GM18867 (cell line): ENCODE measurements at regions not wholly inside any gene's neighbourhood (a gene's known extent, or its start where the extent isn't known, plus 50 kb on each side); places are given as distances from the start of the nearest gene placed in this dataset.

Experiments used
- ATAC-seq: cut with Tn5 transposase; IDR thresholded peaks from one replicate; pipeline ENCODE4 v1.9.1; 2021; ENCODE audit warnings: mild to moderate bottlenecking, moderate library complexity; ENCODE audit not compliant: unreplicated experiment

DNA sequence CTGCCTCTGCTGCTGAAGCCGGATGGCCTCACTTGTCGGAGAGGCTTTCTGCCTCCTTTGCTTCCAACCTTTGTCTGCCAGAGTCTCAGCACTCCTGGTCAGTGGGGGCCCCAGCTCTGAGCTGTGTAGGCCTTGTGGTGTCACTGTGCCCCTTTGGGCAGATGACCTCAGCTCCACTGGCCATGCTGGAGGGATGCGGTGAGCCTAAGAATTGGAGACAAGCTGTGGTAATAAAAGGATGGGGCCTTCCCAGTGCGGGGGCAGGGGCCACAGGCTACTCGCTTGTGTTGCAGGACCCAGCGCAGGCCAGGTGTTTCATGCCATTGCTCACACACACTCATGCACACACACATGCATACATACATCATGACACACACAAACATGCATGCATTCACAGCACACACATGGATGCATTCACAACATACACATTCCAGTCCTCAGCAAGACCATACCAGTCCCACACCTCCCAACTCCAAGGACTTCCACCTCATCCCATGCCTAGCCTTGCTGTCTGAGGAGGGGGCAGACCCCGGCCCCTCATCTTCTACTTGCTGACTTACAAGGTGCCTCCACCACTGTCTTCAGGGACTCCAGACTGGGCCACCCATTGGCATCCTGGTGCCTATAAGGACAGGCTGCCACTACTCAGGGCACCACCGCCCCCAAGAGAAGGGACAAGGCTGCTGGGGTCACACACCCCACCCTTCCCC, 237.7 kb downstream of the SYK start:
- ATAC-seq = no peak

- ATAC-seq = no peak
These were observed 238.2 kb downstream of the SYK start for GRCh38 chr9:91039835-91040140.

- ATAC-seq = no peak
These were observed 239.0 kb downstream of the SYK start for GRCh38 chr9:91040371-91041215.

- no peak for ATAC-seq
These were observed 240.4 kb downstream of the SYK start for GRCh38 chr9:91042024-91042423.

DNA sequence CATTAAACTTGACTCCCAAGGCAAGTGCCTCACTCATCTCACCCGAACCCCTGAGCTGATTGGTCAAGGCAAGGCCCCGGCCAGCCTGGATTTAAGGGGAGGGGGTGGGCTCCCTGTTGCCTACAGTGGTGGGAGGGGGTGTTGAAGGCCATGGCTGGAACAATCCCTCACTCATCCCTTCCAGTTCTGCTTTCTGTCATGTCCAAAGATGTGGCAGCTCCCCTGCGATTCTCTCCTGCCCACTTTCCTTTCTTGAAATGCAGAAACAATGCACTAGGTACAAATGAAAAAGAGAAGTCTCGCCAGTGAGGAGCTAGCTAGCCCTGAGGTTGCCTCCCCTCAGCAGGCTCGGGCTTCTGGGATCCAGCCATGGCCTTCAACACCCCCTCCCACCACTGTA, 240.9 kb downstream of the SYK start:
- no peak for ATAC-seq

DNA sequence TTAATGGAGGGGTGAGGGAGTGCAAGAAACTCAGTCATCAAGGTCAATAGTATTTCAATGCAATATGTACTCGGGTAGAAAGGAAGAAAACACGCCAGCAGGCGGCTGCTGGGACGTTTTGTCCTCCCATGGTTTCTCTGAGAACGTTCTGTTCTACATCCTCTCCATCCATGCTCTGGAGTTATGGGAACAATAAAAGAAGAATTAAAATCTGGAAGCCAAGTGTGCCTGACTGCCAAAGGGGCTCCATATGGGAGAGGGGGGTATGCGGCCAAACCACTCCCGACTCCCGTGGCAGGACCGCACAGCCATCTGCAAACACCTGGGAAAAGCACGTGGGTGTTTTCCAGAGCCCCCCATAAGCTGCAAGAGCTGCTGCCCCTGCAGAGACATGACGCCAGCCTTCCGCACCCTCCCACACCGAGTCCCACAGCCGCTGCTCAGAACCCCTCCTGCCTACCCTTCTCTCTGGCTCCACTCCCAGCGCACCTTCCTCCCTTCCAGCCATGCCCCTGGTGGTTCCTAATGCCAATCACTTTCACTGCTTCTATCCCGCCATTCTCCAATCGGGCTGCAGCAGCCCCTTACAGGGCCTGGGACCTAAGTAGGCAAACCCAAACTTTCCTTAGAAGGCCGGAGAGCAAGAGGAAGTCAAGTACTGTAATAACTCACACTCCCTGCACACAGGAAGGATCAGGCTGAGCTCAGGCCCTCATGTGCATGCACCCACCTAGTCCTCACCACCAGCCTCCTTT, 241.6 kb downstream of the SYK start:
- no peak for ATAC-seq

DNA sequence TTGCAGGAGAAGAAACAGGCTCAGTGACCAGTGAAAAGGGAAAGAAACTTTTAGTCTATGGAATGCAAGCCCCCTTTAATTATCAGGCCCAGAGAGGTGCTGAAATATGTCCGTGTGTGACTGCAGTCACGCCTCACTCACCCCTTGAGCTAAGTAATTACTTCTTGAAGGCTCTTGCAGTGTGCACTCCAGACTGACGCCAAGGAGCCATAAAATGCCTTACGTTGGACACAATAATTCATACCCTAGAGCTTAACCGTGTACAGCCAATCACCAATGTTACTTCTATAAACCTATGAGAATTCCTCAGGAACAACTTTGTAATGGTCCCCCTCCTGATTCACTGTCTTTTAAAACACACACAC, 242.2 kb downstream of the SYK start:
- ATAC-seq = no peak

DNA sequence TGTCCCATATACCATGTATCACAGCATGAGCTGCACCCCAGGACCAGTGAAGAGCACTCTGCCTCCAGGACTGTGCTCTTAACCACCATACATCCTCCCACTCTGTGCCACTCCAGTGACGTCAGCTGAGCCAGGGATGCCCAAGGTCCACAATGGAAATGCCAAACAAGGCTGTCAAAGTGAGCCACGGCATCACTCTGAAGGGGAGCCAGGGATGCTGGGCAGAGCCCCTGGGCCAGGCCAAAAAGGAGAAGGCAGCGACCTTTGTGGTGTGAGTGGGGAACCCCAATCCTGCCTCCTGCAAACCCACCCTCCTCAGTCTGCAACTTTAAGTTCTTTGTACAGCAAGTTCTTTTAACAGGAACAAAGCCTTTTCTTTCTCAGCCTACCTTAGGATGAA, 242.7 kb downstream of the SYK start:
- no peak for ATAC-seq

DNA sequence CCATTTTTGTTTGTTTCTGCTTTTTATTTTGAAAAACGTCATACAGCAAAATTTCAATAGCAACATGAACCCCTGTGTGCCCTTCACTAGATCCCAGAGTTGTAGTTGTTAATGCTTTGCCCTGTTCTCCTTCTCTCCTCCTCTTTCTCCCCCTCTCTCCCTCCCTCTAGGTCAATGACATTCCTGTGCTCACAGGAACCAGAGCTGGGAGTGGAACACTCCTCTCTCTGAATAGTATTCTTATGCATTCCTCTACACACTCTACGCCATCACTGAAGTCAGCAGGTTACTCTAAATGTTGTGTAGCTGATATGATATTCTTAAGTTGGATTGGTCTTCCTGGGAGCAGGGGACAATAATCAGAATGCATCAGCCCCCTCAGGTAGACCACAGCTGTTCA, 243.4 kb downstream of the SYK start:
- no peak for ATAC-seq

- no peak for ATAC-seq
These were observed 245.9 kb downstream of the SYK start for GRCh38 chr9:91047529-91047928.

DNA sequence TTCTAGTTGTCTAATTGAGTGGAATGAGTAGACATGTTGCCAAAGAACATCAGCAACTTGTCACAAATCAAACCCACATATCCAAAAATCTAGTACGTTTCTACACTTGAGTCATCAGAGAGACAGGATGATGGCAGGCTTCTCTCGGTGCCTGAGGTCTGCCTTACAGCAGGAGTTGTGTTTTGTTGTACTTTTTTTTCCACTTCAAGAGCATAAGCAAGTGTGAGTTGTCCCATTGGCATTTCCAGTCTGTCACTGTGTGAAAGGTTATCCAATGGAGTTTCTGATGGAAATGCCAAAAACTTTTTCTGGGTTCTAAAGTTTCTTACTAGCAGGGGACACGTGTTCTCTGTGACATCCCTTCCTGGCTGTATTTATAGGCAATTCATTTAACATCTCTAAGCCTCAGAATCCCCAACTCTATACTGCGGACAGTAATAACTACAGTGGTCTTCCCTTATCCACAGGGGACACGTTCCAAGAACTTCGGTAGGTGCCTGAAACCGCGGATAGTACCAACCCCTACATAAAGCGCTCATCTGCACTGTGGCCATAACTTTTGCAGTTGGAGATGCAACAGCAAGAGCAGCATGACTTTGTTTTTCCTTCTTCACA, 246.5 kb downstream of the SYK start:
- ATAC-seq = no peak

- ATAC-seq = no peak
These were observed 247.1 kb downstream of the SYK start for GRCh38 chr9:91048749-91049148.

GRCh38 chr9:91053824-91054223, 252.2 kb downstream of the SYK start:
- no peak for ATAC-seq

DNA sequence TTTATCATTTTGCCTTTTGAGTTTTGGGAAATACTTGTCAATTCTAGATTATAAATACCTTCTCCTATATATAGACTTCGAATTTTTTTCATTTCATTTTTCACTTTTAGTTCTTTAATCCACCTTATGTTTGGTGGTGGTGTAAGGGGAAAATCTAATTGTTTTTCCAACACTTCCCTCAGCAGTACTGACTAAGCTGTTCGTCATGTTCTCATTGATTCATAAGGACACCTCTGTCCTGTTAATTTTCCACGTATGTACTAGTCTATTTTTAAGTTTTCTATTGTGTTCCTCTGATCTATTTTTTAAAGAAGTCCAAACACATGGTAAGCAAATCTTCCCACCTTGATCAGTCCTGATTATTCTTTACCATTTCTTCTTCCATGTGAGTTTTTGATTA, 254.2 kb downstream of the SYK start:
- ATAC-seq = no peak

GRCh38 chr9:91056486-91056885, 254.9 kb downstream of the SYK start:
- no peak for ATAC-seq

- no peak for ATAC-seq
These were observed 255.3 kb downstream of the SYK start for GRCh38 chr9:91056917-91057316.

DNA sequence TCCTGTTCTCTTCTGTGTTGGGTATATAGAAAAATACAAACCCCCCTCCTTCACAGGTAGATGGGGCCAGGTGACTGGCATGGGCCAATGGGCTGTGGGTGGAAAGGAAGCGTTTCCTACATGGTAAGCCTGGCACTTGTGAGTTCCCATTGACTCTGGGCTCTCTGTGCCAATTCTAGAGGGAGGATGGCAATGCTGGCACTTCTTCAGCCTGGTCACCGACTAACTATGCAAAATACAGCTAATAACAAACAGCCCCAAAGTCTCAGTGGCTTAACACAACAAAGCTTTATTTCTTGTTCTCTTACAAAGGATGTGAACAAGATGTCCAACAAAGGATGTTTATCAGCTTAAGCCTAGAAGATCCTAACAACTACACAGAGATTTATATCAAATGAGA, 258.1 kb downstream of the SYK start:
- no peak for ATAC-seq

- no peak for ATAC-seq
These were observed 259.1 kb downstream of the SYK start for GRCh38 chr9:91060520-91061343.

GRCh38 chr9:91061506-91061905, 259.9 kb downstream of the SYK start:
- no peak for ATAC-seq

DNA sequence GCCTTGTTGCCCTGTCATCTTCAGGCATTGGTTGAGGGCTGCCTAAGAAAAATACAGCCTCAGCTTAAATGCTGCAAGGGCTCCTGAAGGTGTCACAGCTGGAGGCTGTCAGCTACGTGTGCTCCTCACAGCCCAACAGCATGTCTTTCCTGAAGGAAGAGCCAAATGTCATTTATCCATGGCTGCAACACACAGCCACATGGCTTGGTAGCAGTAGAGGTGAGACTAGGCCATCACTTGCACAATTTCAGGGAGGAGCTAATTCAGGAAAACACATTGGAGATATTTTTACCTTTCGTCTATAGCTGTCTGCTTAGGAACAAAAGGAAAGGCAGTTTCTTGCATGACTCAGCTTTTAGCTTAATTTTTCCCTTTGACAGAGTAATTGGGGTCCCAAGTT, 260.7 kb downstream of the SYK start:
- ATAC-seq = no peak

GRCh38 chr9:91063471-91063870, 261.9 kb downstream of the SYK start:
- ATAC-seq = no peak
